ENCODE measurements at regions not wholly inside any gene's neighbourhood (a gene's known extent, or its start where the extent isn't known, plus 50 kb on each side); places are given as distances from the start of the nearest gene placed in this dataset.
A peak's percentile ranks its signal among the peaks of the same experiment; 100 is the strongest.

- peak; percentile 57 to 65 for DNase-seq (ENCODE audit: low read depth in 1 of 2, low spot score in 2 of 2)
- H3K36me3 ChIP-seq: no peaks in the 10 kb centered on the region
- H3K27me3 ChIP-seq (replicated peaks): no peaks in the 10 kb centered on the region
- no peaks in the 10 kb centered on the region for H3K9me3 ChIP-seq (replicated peaks)
- peak overlapping the region; percentile 42; the same call in 1 of the 2 replicates for H3K27ac ChIP-seq
- peaks cover 14% of the 10 kb centered on the region for H3K4me1 ChIP-seq (replicated peaks)
- H3K4me3 ChIP-seq: no peak overlapping the region
These were observed 426.4 kb upstream of the ID2 start for GRCh38 chr2:8255448-8255800.

DNA sequence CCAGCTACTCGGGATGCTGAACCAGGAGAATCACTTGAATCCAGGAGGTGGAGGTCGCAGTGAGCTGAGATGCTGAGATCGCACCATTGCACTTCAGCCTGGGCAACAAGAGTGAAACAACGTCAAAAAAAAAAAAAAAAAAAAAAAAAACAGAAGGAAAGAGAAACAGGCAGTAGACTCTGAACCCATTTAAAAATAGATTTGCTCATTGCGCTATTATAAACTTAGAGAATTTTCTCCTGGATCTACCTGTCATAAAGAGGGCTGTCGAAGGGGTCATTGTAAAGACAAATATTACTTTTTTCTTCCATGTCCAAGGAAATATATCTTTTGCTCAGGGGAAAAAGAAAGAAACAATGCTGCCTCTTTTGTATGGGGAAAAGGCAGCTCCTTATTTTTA lies 425.0 kb upstream of the ID2 start:
- Histone ChIP-seq H3K4me3 (no peak overlapping the region), H3K4me1 (replicated peaks) (peaks cover 14% of the 10 kb centered on the region), H3K9me3 (replicated peaks) (no peaks in the 10 kb centered on the region), H3K36me3 (no peaks in the 10 kb centered on the region), H3K27ac (no peak overlapping the region), H3K27me3 (replicated peaks) (no peaks in the 10 kb centered on the region)
- DNase-seq (ENCODE audit: low read depth in 1 of 2, low spot score in 2 of 2): no peak

DNA sequence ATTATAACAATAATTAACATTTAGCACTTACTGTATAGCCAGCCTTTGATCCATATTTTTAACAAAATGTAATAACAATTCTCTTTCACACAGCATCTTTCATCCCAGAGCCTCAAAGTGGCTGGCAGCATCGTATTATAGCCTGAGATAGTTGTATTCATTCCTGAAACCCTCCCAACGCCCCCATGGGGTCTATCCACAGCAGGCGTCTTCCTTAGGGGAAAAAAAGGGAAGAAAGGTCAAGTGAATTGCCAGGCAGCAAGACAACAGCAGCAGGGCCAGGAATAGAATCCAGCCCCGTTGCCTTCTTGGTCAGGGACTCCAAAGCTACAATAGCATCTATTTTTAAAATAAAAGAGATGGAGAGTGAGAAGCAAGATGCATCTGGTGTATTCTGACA lies 424.4 kb upstream of the ID2 start:
- no peaks in the 10 kb centered on the region for H3K36me3 ChIP-seq
- peaks cover 14% of the 10 kb centered on the region for H3K4me1 ChIP-seq (replicated peaks)

GRCh38 chr2:8258406-8258805 lies 423.4 kb upstream of the ID2 start:
- Histone ChIP-seq H3K9me3 (replicated peaks) (no peaks in the 10 kb centered on the region), H3K27ac (no peak overlapping the region), H3K4me3 (no peak overlapping the region), H3K27me3 (replicated peaks) (no peaks in the 10 kb centered on the region), H3K4me1 (replicated peaks) (peaks cover 14% of the 10 kb centered on the region), H3K36me3 (no peaks in the 10 kb centered on the region)
- DNase-seq (ENCODE audit: low read depth in 1 of 2, low spot score in 2 of 2): no peak

More for the DNA sequence above, 424.4 kb upstream of the ID2 start:
- no peak overlapping the region for H3K27ac ChIP-seq
- no peak overlapping the region for H3K4me3 ChIP-seq
- no peaks in the 10 kb centered on the region for H3K9me3 ChIP-seq (replicated peaks)
- no peak for DNase-seq (ENCODE audit: low read depth in 1 of 2, low spot score in 2 of 2)
- no peaks in the 10 kb centered on the region for H3K27me3 ChIP-seq (replicated peaks)

DNA sequence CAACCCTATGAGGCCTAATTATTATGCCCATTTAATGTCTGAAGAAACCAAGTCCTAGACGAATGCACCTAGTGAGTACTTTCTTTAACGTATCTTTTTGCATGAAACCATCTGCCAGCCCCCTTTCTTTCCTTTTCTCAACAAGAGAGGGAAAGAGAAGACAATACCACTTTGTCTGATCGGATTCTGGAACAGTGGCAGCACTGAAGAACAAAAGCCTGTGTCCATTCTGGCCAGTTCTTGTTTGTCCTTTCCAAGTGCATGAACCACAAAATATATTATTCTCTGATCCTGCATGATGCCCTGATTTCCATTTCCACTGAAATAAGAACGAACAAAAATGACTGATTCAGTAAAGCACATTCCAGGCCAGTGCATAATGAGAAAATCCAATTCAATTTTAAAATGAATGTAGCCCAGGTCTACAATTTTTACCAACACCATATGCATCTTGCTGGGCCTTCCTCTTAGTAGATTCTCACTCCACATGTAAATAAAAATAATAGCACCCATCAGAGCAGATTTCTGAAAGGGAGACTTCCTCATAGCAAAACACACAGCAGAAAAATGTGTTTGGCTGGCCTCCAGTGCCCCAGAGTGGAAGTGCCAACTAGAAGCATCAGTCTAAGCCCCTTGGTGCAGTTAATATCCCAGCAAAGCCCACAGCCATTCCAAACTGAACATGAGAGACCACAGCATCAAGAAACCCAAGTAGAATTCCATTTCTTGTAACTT lies 422.6 kb upstream of the ID2 start:
- no peaks in the 10 kb centered on the region for H3K27me3 ChIP-seq (replicated peaks)
- H3K36me3 ChIP-seq: no peaks in the 10 kb centered on the region
- H3K9me3 ChIP-seq (replicated peaks): no peaks in the 10 kb centered on the region
- H3K4me1 ChIP-seq (replicated peaks): peaks cover 14% of the 10 kb centered on the region
- H3K27ac ChIP-seq: no peak overlapping the region
- H3K4me3 ChIP-seq: no peak overlapping the region
- DNase-seq (ENCODE audit: low read depth in 1 of 2, low spot score in 2 of 2): no peak

- Histone ChIP-seq H3K27ac (no peak overlapping the region), H3K4me1 (replicated peaks) (peaks cover 13% of the 10 kb centered on the region), H3K27me3 (replicated peaks) (no peaks in the 10 kb centered on the region), H3K9me3 (replicated peaks) (no peaks in the 10 kb centered on the region), H3K4me3 (no peak overlapping the region), H3K36me3 (no peaks in the 10 kb centered on the region)
- DNase-seq (ENCODE audit: low read depth in 1 of 2, low spot score in 2 of 2): no peak
These were observed 422.0 kb upstream of the ID2 start for GRCh38 chr2:8259841-8260178.

DNA sequence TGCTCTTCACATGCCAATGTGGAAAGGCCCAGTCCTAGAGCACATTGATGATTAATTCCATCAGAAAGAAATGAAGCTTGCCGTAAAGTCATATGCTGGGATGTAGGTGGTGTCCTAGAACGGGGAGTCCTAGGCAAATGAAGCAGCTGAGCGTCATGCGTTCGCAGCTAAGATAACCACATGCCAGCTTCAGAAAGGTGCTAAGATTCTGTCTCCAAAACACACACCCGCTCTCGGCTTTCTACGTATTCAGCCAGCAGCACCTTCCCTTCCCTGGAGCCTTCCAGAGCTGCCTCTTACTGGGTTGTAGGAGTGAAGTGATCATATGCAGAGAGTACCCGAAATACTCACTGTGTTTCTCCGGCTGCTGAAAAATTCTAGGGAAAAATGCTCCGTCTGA lies 421.6 kb upstream of the ID2 start:
- no peak for DNase-seq (ENCODE audit: low read depth in 1 of 2, low spot score in 2 of 2)

GRCh38 chr2:8263901-8264300 lies 418.0 kb upstream of the ID2 start:
- Histone ChIP-seq H3K27ac (no peak overlapping the region), H3K4me1 (replicated peaks) (no peaks in the 10 kb centered on the region), H3K36me3 (no peaks in the 10 kb centered on the region), H3K9me3 (replicated peaks) (no peaks in the 10 kb centered on the region), H3K27me3 (replicated peaks) (0 out of 2 replicates have a peak, but pooled peaks cover 2% of the 10 kb centered on the region), H3K4me3 (no peak overlapping the region)
- DNase-seq (ENCODE audit: low read depth in 1 of 2, low spot score in 2 of 2): no peak

More for the DNA sequence above, 421.6 kb upstream of the ID2 start:
- no peak overlapping the region for H3K27ac ChIP-seq
- H3K27me3 ChIP-seq (replicated peaks): no peaks in the 10 kb centered on the region
- H3K9me3 ChIP-seq (replicated peaks): no peaks in the 10 kb centered on the region
- H3K36me3 ChIP-seq: no peaks in the 10 kb centered on the region
- H3K4me3 ChIP-seq: no peak overlapping the region
- H3K4me1 ChIP-seq (replicated peaks): peaks cover 9% of the 10 kb centered on the region

GRCh38 chr2:8264981-8265380 lies 416.9 kb upstream of the ID2 start:
- no peak overlapping the region for H3K4me3 ChIP-seq
- H3K27ac ChIP-seq: no peak overlapping the region
- no peaks in the 10 kb centered on the region for H3K9me3 ChIP-seq (replicated peaks)
- no peak for DNase-seq (ENCODE audit: low read depth in 1 of 2, low spot score in 2 of 2)
- H3K27me3 ChIP-seq (replicated peaks): 0 out of 2 replicates have a peak, but pooled peaks cover 2% of the 10 kb centered on the region
- no peaks in the 10 kb centered on the region for H3K36me3 ChIP-seq
- H3K4me1 ChIP-seq (replicated peaks): no peaks in the 10 kb centered on the region

GRCh38 chr2:8265476-8266226 lies 416.2 kb upstream of the ID2 start:
- Histone ChIP-seq H3K36me3 (no peaks in the 10 kb centered on the region), H3K27me3 (replicated peaks) (0 out of 2 replicates have a peak, but pooled peaks cover 2% of the 10 kb centered on the region), H3K4me1 (replicated peaks) (no peaks in the 10 kb centered on the region), H3K9me3 (replicated peaks) (no peaks in the 10 kb centered on the region), H3K27ac (no peak overlapping the region), H3K4me3 (no peak overlapping the region)
- DNase-seq (ENCODE audit: low read depth in 1 of 2, low spot score in 2 of 2): no peak

GRCh38 chr2:8266563-8266962 lies 415.3 kb upstream of the ID2 start:
- Histone ChIP-seq H3K4me1 (replicated peaks) (no peaks in the 10 kb centered on the region), H3K36me3 (no peaks in the 10 kb centered on the region)

GRCh38 chr2:8267048-8267447 lies 414.8 kb upstream of the ID2 start:
- Histone ChIP-seq H3K9me3 (replicated peaks) (no peaks in the 10 kb centered on the region), H3K4me3 (no peak overlapping the region), H3K4me1 (replicated peaks) (no peaks in the 10 kb centered on the region), H3K36me3 (no peaks in the 10 kb centered on the region), H3K27ac (no peak overlapping the region), H3K27me3 (replicated peaks) (0 out of 2 replicates have a peak, but pooled peaks cover 2% of the 10 kb centered on the region)
- no peak for DNase-seq (ENCODE audit: low read depth in 1 of 2, low spot score in 2 of 2)

More at GRCh38 chr2:8266563-8266962, 415.3 kb upstream of the ID2 start:
- H3K4me3 ChIP-seq: no peak overlapping the region
- no peak for DNase-seq (ENCODE audit: low read depth in 1 of 2, low spot score in 2 of 2)
- no peak overlapping the region for H3K27ac ChIP-seq
- 0 out of 2 replicates have a peak, but pooled peaks cover 2% of the 10 kb centered on the region for H3K27me3 ChIP-seq (replicated peaks)
- H3K9me3 ChIP-seq (replicated peaks): no peaks in the 10 kb centered on the region

- Histone ChIP-seq H3K36me3 (no peaks in the 10 kb centered on the region), H3K4me3 (no peak overlapping the region), H3K27ac (no peak overlapping the region), H3K4me1 (replicated peaks) (no peaks in the 10 kb centered on the region), H3K27me3 (replicated peaks) (0 out of 2 replicates have a peak, but pooled peaks cover 2% of the 10 kb centered on the region), H3K9me3 (replicated peaks) (no peaks in the 10 kb centered on the region)
- DNase-seq (ENCODE audit: low read depth in 1 of 2, low spot score in 2 of 2): no peak
These were observed 414.1 kb upstream of the ID2 start for GRCh38 chr2:8267721-8268120.

DNA sequence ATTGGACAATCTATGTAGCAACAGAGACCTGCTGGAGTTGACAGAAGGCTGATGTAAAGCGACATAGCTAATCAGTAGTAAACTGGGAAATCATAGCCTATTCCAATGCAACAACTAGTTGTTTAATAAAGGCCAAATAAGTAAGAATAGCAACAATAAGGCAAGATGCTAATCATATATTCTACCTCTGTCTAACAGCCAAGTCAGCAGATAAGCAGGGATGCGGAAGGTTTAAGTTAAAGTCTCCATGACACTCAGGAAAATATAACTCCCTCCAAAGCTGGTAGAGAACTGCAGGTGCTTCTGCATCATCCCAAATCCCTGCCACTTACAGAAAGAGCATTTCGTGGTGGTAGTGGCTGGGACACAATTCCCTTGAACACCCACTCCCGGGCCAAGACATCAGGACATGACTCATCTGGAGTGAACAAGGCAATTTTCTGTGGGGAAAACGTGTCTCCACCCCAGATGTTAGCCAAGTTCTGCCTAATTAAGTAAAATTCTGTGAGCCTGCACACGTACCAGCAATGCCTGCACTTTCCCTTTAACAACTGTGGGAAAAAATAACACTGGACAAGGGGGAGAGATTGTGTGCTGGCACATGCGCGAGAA lies 413.6 kb upstream of the ID2 start:
- Histone ChIP-seq H3K27ac (no peak overlapping the region), H3K36me3 (no peaks in the 10 kb centered on the region), H3K4me1 (replicated peaks) (no peaks in the 10 kb centered on the region), H3K9me3 (replicated peaks) (no peaks in the 10 kb centered on the region), H3K27me3 (replicated peaks) (0 out of 2 replicates have a peak, but pooled peaks cover 2% of the 10 kb centered on the region), H3K4me3 (no peak overlapping the region)
- no peak for DNase-seq (ENCODE audit: low read depth in 1 of 2, low spot score in 2 of 2)

Measured in SJSA1 (cell line).